ENCODE measurements at regions not wholly inside any gene's neighbourhood (a gene's known extent, or its start where the extent isn't known, plus 50 kb on each side); places are given as distances from the start of the nearest gene placed in this dataset.

GRCh38 chr3:124207077-124207476, 215.2 kb upstream of the ROPN1 start:
- H3K9ac ChIP-seq (ENCODE audit: low read length) = no peak overlapping the region
- no peaks in the 10 kb centered on the region for H3K36me3 ChIP-seq (ENCODE audit: control insufficient read depth, insufficient read depth, low read length)
- H3K27me3 ChIP-seq (ENCODE audit: control insufficient read depth, insufficient read depth, low read length) = no peaks in the 10 kb centered on the region
- H3K4me3 ChIP-seq (ENCODE audit: low read length) = no peak overlapping the region
- no peaks in the 10 kb centered on the region for H3K9me3 ChIP-seq (ENCODE audit: control insufficient read depth, low read length)
- H3K4me1 ChIP-seq (ENCODE audit: control insufficient read depth, insufficient read depth, low read length) = no peaks in the 10 kb centered on the region

DNA sequence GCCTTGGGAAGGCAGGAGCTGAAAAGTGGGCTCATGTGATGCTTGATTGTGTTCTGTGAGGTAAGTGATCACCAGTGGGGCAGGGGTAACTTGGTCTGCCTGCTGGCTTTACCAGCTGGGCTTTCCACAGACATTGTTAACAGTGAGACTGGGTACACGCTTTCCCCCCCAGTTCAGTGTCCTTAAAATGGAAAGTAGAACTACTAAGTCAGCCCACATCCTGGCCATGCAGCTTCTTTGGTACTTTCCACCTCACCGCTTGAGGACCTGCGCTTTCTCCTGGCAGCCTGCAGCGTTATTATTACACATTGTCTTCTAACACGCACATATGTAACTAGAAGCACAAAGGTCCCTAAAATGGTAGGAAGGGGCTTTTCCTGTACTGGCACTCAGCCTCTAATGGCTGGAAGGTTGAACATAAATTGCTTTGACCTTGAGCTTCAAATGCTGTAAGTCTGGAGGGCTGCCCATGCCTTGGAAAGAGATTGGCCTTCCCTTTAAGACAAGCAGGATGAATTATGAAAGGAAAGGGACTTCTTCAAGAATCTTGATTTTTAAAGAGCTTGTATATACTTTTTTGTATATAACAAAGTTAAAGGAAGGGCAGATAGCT, 216.1 kb upstream of the ROPN1 start:
- Histone ChIP-seq H3K9me3 (ENCODE audit: control insufficient read depth, low read length) (no peaks in the 10 kb centered on the region), H3K9ac (ENCODE audit: low read length) (no peak overlapping the region), H3K27me3 (ENCODE audit: control insufficient read depth, insufficient read depth, low read length) (no peaks in the 10 kb centered on the region), H3K36me3 (ENCODE audit: control insufficient read depth, insufficient read depth, low read length) (no peaks in the 10 kb centered on the region), H3K4me1 (ENCODE audit: control insufficient read depth, insufficient read depth, low read length) (no peaks in the 10 kb centered on the region), H3K4me3 (ENCODE audit: low read length) (no peak overlapping the region)

DNA sequence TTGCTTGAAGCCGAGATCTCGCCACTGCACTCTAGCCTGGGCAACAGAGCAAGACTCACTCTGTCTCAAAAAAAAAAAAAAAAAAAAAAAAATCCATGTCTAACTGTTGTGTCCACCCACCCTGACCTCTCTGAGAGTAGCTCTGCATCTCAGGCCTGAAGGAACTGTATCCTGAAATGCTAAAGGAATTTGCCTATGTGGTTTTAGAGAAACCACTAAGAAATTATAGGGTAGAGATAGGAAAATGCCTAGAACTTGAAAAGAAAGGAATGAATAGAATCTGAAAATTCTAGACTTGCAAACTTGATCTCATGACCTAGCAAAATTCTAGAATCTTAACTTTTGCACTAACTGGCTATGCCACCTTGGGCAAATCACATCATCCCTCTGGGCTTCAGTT, 217.5 kb upstream of the ROPN1 start:
- Histone ChIP-seq H3K36me3 (ENCODE audit: control insufficient read depth, insufficient read depth, low read length) (no peaks in the 10 kb centered on the region), H3K9ac (ENCODE audit: low read length) (no peak overlapping the region), H3K9me3 (ENCODE audit: control insufficient read depth, low read length) (no peaks in the 10 kb centered on the region), H3K27me3 (ENCODE audit: control insufficient read depth, insufficient read depth, low read length) (no peaks in the 10 kb centered on the region), H3K4me3 (ENCODE audit: low read length) (no peak overlapping the region), H3K4me1 (ENCODE audit: control insufficient read depth, insufficient read depth, low read length) (no peaks in the 10 kb centered on the region)

DNA sequence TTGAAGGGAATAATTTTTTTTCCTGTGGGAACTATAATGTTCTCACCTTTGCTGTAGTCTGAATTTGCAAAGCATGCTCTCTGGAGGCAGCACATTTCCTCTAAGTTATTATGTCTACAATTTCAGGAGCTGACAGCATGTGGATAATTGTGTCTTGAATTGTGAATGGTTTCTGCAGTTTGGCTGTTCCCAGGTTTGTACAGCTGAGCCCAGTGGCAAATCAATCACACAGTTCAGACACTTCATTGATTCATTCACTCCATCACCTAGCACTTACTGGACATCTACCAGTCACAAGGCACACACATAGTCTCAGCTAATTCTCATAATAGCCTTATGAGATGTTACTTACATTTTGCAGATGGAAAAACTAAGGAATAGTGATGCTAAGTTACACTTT, 219.0 kb upstream of the ROPN1 start:
- Histone ChIP-seq H3K9ac (ENCODE audit: low read length) (no peak overlapping the region), H3K27me3 (ENCODE audit: control insufficient read depth, insufficient read depth, low read length) (no peaks in the 10 kb centered on the region), H3K4me1 (ENCODE audit: control insufficient read depth, insufficient read depth, low read length) (no peaks in the 10 kb centered on the region), H3K36me3 (ENCODE audit: control insufficient read depth, insufficient read depth, low read length) (no peaks in the 10 kb centered on the region), H3K9me3 (ENCODE audit: control insufficient read depth, low read length) (no peaks in the 10 kb centered on the region), H3K4me3 (ENCODE audit: low read length) (no peak overlapping the region)

DNA sequence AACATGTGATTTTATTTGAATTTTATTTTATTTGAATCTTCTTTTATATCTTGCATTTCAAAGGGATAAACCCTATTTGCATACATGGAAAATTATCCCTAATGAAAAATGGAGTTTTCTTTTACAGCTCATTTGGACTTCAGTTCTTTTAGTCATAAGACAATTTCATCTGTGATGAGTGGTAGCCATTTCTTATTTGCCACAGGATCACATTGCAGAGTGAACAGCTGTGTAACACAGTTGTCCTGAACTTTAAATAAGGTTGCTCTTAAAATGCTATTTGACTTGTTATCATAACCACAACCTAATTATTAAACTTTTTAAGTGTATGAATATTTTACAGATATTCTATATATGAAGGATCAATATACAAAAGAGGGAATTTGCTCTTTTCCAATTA, 221.7 kb upstream of the ROPN1 start:
- Histone ChIP-seq H3K4me3 (ENCODE audit: low read length) (no peak overlapping the region), H3K27me3 (ENCODE audit: control insufficient read depth, insufficient read depth, low read length) (no peaks in the 10 kb centered on the region), H3K4me1 (ENCODE audit: control insufficient read depth, insufficient read depth, low read length) (no peaks in the 10 kb centered on the region), H3K36me3 (ENCODE audit: control insufficient read depth, insufficient read depth, low read length) (no peaks in the 10 kb centered on the region), H3K9me3 (ENCODE audit: control insufficient read depth, low read length) (no peaks in the 10 kb centered on the region), H3K9ac (ENCODE audit: low read length) (no peak overlapping the region)

- Histone ChIP-seq H3K36me3 (ENCODE audit: control insufficient read depth, insufficient read depth, low read length) (no peaks in the 10 kb centered on the region), H3K4me3 (ENCODE audit: low read length) (no peak overlapping the region), H3K4me1 (ENCODE audit: control insufficient read depth, insufficient read depth, low read length) (no peaks in the 10 kb centered on the region), H3K27me3 (ENCODE audit: control insufficient read depth, insufficient read depth, low read length) (no peaks in the 10 kb centered on the region), H3K9ac (ENCODE audit: low read length) (no peak overlapping the region), H3K9me3 (ENCODE audit: control insufficient read depth, low read length) (no peaks in the 10 kb centered on the region)
These were observed 225.6 kb upstream of the ROPN1 start for GRCh38 chr3:124217542-124217941.

DNA sequence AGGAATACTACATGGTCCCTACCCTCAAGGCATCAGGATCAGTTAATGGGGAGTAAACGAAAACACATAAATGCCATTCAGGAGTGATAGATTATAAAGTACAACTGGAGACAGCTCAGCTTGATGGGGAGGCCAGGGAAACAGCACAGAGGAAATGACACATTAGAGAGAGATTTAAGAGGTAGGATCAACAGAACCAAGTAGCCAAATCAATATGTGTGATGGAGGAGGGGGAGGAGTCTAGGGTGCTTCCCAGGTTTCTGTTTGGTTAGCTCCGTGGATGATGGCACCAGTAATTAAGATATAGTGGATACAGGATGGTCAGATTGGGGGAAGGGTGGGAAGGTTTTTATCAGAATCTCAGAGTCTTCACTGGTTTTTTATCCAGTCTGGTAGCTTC, 229.5 kb upstream of the ROPN1 start:
- no peaks in the 10 kb centered on the region for H3K27me3 ChIP-seq (ENCODE audit: control insufficient read depth, insufficient read depth, low read length)
- H3K9me3 ChIP-seq (ENCODE audit: control insufficient read depth, low read length) = no peaks in the 10 kb centered on the region
- H3K9ac ChIP-seq (ENCODE audit: low read length) = no peak overlapping the region
- H3K4me1 ChIP-seq (ENCODE audit: control insufficient read depth, insufficient read depth, low read length) = no peaks in the 10 kb centered on the region
- no peaks in the 10 kb centered on the region for H3K36me3 ChIP-seq (ENCODE audit: control insufficient read depth, insufficient read depth, low read length)
- no peak overlapping the region for H3K4me3 ChIP-seq (ENCODE audit: low read length)

GRCh38 chr3:124223853-124224252, 231.9 kb upstream of the ROPN1 start:
- H3K4me3 ChIP-seq (ENCODE audit: low read length) = no peak overlapping the region
- H3K9ac ChIP-seq (ENCODE audit: low read length) = no peak overlapping the region
- H3K9me3 ChIP-seq (ENCODE audit: control insufficient read depth, low read length) = no peaks in the 10 kb centered on the region
- H3K36me3 ChIP-seq (ENCODE audit: control insufficient read depth, insufficient read depth, low read length) = no peaks in the 10 kb centered on the region
- no peaks in the 10 kb centered on the region for H3K4me1 ChIP-seq (ENCODE audit: control insufficient read depth, insufficient read depth, low read length)
- no peaks in the 10 kb centered on the region for H3K27me3 ChIP-seq (ENCODE audit: control insufficient read depth, insufficient read depth, low read length)

GRCh38 chr3:124227150-124227630, 235.3 kb upstream of the ROPN1 start:
- no peaks in the 10 kb centered on the region for H3K36me3 ChIP-seq (ENCODE audit: control insufficient read depth, insufficient read depth, low read length)
- no peaks in the 10 kb centered on the region for H3K27me3 ChIP-seq (ENCODE audit: control insufficient read depth, insufficient read depth, low read length)
- H3K4me1 ChIP-seq (ENCODE audit: control insufficient read depth, insufficient read depth, low read length) = no peaks in the 10 kb centered on the region

GRCh38 chr3:124229420-124229819, 237.5 kb upstream of the ROPN1 start:
- no peaks in the 10 kb centered on the region for H3K36me3 ChIP-seq (ENCODE audit: control insufficient read depth, insufficient read depth, low read length)

More at GRCh38 chr3:124227150-124227630, 235.3 kb upstream of the ROPN1 start:
- Histone ChIP-seq H3K9ac (ENCODE audit: low read length) (no peak overlapping the region), H3K4me3 (ENCODE audit: low read length) (no peak overlapping the region), H3K9me3 (ENCODE audit: control insufficient read depth, low read length) (no peaks in the 10 kb centered on the region)

DNA sequence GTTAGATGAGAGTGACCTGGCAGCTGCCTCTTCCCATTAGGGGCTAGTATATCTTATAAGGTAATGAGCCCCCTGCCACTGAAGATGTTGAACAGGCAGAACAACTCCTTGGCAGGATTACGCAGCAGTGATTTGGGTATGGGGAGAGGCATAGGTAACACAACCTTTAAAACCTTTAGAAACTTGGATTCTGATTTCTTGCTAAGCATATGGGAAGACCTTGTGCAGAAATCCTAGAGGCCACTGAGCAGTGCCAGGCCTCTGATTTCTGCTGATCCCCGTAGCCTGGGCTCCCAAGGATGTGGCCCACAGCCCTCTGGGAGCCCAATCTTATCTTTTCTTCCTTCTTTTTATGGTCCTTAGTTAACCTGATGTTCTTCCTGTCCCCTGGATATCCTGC, 237.9 kb upstream of the ROPN1 start:
- H3K36me3 ChIP-seq (ENCODE audit: control insufficient read depth, insufficient read depth, low read length) = no peaks in the 10 kb centered on the region
- H3K9me3 ChIP-seq (ENCODE audit: control insufficient read depth, low read length) = no peaks in the 10 kb centered on the region
- H3K4me3 ChIP-seq (ENCODE audit: low read length) = no peak overlapping the region
- no peak overlapping the region for H3K9ac ChIP-seq (ENCODE audit: low read length)
- H3K27me3 ChIP-seq (ENCODE audit: control insufficient read depth, insufficient read depth, low read length) = no peaks in the 10 kb centered on the region
- H3K4me1 ChIP-seq (ENCODE audit: control insufficient read depth, insufficient read depth, low read length) = no peaks in the 10 kb centered on the region

More at GRCh38 chr3:124229420-124229819, 237.5 kb upstream of the ROPN1 start:
- Histone ChIP-seq H3K27me3 (ENCODE audit: control insufficient read depth, insufficient read depth, low read length) (no peaks in the 10 kb centered on the region), H3K4me1 (ENCODE audit: control insufficient read depth, insufficient read depth, low read length) (no peaks in the 10 kb centered on the region), H3K4me3 (ENCODE audit: low read length) (no peak overlapping the region), H3K9ac (ENCODE audit: low read length) (no peak overlapping the region), H3K9me3 (ENCODE audit: control insufficient read depth, low read length) (no peaks in the 10 kb centered on the region)

GRCh38 chr3:124230432-124230831, 238.5 kb upstream of the ROPN1 start:
- Histone ChIP-seq H3K9me3 (ENCODE audit: control insufficient read depth, low read length) (no peaks in the 10 kb centered on the region), H3K27me3 (ENCODE audit: control insufficient read depth, insufficient read depth, low read length) (no peaks in the 10 kb centered on the region), H3K36me3 (ENCODE audit: control insufficient read depth, insufficient read depth, low read length) (no peaks in the 10 kb centered on the region), H3K4me3 (ENCODE audit: low read length) (no peak overlapping the region), H3K4me1 (ENCODE audit: control insufficient read depth, insufficient read depth, low read length) (no peaks in the 10 kb centered on the region), H3K9ac (ENCODE audit: low read length) (no peak overlapping the region)

DNA sequence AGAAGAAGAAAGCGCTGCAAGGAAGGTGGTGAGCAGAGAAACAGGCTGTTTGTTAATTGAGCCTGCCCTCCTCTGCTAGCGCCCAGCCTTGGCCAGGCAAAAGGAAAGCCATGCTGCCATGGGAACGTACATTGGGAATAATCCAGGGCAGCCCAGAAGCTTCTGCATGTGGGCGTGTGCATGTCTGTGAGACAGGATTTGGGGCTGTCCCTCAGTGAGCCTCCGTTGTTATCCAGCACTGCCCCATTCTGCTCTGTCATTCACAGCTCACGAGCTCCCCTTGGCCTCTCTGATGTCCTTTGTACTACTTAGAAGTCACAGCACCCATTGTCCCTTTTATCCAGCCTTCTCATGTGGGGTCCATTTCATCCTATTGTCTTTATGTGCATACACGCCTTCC, 239.1 kb upstream of the ROPN1 start:
- H3K36me3 ChIP-seq (ENCODE audit: control insufficient read depth, insufficient read depth, low read length) = no peaks in the 10 kb centered on the region
- H3K4me3 ChIP-seq (ENCODE audit: low read length) = no peak overlapping the region
- no peaks in the 10 kb centered on the region for H3K27me3 ChIP-seq (ENCODE audit: control insufficient read depth, insufficient read depth, low read length)
- no peaks in the 10 kb centered on the region for H3K4me1 ChIP-seq (ENCODE audit: control insufficient read depth, insufficient read depth, low read length)
- no peaks in the 10 kb centered on the region for H3K9me3 ChIP-seq (ENCODE audit: control insufficient read depth, low read length)
- H3K9ac ChIP-seq (ENCODE audit: low read length) = no peak overlapping the region

Data from mucosa of stomach (tissue), 1 donor.